MG63 (cell line): ENCODE measurements at regions not wholly inside any gene's neighbourhood (a gene's known extent, or its start where the extent isn't known, plus 50 kb on each side); places are given as distances from the start of the nearest gene placed in this dataset.

Experiments
- DNase-seq: peaks from one replicate; pipeline ENCODE4 v3.0.0-alpha.2; 2020
- H3K27me3 ChIP-seq: fragments of 250-450 bp; sonication (Bioruptor Pico); 2 replicates; pipeline ENCODE4 v1.5.1; 2020; ENCODE audit warnings: mild to moderate bottlenecking, moderate library complexity
- H3K36me3 ChIP-seq: fragments of 250-450 bp; sonication (Bioruptor Pico); 2 replicates; pipeline ENCODE4 v1.5.1; 2020; ENCODE audit warnings: mild to moderate bottlenecking, moderate library complexity
- H3K4me3 ChIP-seq: fragments of 250-450 bp; sonication (Bioruptor Pico); 2 replicates; pipeline ENCODE4 v1.5.1; 2020; ENCODE audit warnings: mild to moderate bottlenecking, moderate library complexity
- H3K9me3 ChIP-seq: fragments of 250-450 bp; sonication (Bioruptor Pico); 2 replicates; pipeline ENCODE4 v1.5.1; 2020; ENCODE audit warnings: mild to moderate bottlenecking, moderate library complexity

- Histone ChIP-seq H3K27me3 (no peaks in the 10 kb centered on the region), H3K9me3 (no peaks in the 10 kb centered on the region), H3K4me3 (no peak overlapping the region), H3K36me3 (no peaks in the 10 kb centered on the region)
- no peak for DNase-seq
Observed at GRCh38 chr17:6244796-6245195, 174.6 kb downstream of the WSCD1 start.

- Histone ChIP-seq H3K9me3 (no peaks in the 10 kb centered on the region), H3K36me3 (no peaks in the 10 kb centered on the region), H3K4me3 (no peak overlapping the region), H3K27me3 (no peaks in the 10 kb centered on the region)
- DNase-seq, result no peak
Observed at GRCh38 chr17:6244253-6244652, 174.1 kb downstream of the WSCD1 start.

- Histone ChIP-seq H3K9me3 (no peaks in the 10 kb centered on the region), H3K4me3 (no peak overlapping the region), H3K36me3 (no peaks in the 10 kb centered on the region), H3K27me3 (no peaks in the 10 kb centered on the region)
- DNase-seq, result no peak
Observed at GRCh38 chr17:6243186-6243585, 173.0 kb downstream of the WSCD1 start.

- H3K36me3 ChIP-seq, result no peaks in the 10 kb centered on the region
- H3K4me3 ChIP-seq, result no peak overlapping the region
- no peak for DNase-seq
- H3K9me3 ChIP-seq, result no peaks in the 10 kb centered on the region
- no peaks in the 10 kb centered on the region for H3K27me3 ChIP-seq
Observed at GRCh38 chr17:6241996-6242395, 171.8 kb downstream of the WSCD1 start.

GRCh38 chr17:6241381-6241780 is 171.2 kb downstream of the WSCD1 start:
- Histone ChIP-seq H3K27me3 (no peaks in the 10 kb centered on the region), H3K4me3 (no peak overlapping the region), H3K36me3 (no peaks in the 10 kb centered on the region), H3K9me3 (no peaks in the 10 kb centered on the region)
- no peak for DNase-seq

GRCh38 chr17:6240601-6241000 is 170.4 kb downstream of the WSCD1 start:
- H3K36me3 ChIP-seq, result no peaks in the 10 kb centered on the region

GRCh38 chr17:6240001-6240400 is 169.8 kb downstream of the WSCD1 start:
- H3K9me3 ChIP-seq, result no peaks in the 10 kb centered on the region
- no peaks in the 10 kb centered on the region for H3K36me3 ChIP-seq
- no peak for DNase-seq
- H3K4me3 ChIP-seq, result no peak overlapping the region
- H3K27me3 ChIP-seq, result no peaks in the 10 kb centered on the region

More at GRCh38 chr17:6240601-6241000, 170.4 kb downstream of the WSCD1 start:
- Histone ChIP-seq H3K9me3 (no peaks in the 10 kb centered on the region), H3K4me3 (no peak overlapping the region), H3K27me3 (no peaks in the 10 kb centered on the region)
- no peak for DNase-seq

GRCh38 chr17:6239241-6239798 is 169.1 kb downstream of the WSCD1 start:
- no peak overlapping the region for H3K4me3 ChIP-seq
- H3K36me3 ChIP-seq, result no peaks in the 10 kb centered on the region
- no peaks in the 10 kb centered on the region for H3K9me3 ChIP-seq
- peak; percentile 33 for DNase-seq
- H3K27me3 ChIP-seq, result no peaks in the 10 kb centered on the region

GRCh38 chr17:6233856-6234255 is 163.7 kb downstream of the WSCD1 start:
- Histone ChIP-seq H3K4me3 (no peak overlapping the region), H3K27me3 (no peaks in the 10 kb centered on the region), H3K36me3 (no peaks in the 10 kb centered on the region), H3K9me3 (no peaks in the 10 kb centered on the region)
- no peak for DNase-seq

- Histone ChIP-seq H3K27me3 (no peaks in the 10 kb centered on the region), H3K4me3 (no peak overlapping the region), H3K9me3 (no peaks in the 10 kb centered on the region), H3K36me3 (no peaks in the 10 kb centered on the region)
- DNase-seq, result no peak
Observed at GRCh38 chr17:6233339-6233738, 163.2 kb downstream of the WSCD1 start.

GRCh38 chr17:6232732-6233101 is 162.5 kb downstream of the WSCD1 start:
- no peak overlapping the region for H3K4me3 ChIP-seq
- DNase-seq, result no peak
- no peaks in the 10 kb centered on the region for H3K27me3 ChIP-seq
- no peaks in the 10 kb centered on the region for H3K9me3 ChIP-seq
- H3K36me3 ChIP-seq, result no peaks in the 10 kb centered on the region

- Histone ChIP-seq H3K9me3 (no peaks in the 10 kb centered on the region), H3K36me3 (no peaks in the 10 kb centered on the region), H3K4me3 (no peak overlapping the region), H3K27me3 (no peaks in the 10 kb centered on the region)
- peak; percentile 48 for DNase-seq
Observed at GRCh38 chr17:6231886-6232731, 161.9 kb downstream of the WSCD1 start.

- no peaks in the 10 kb centered on the region for H3K36me3 ChIP-seq
Observed at GRCh38 chr17:6231465-6231864, 161.3 kb downstream of the WSCD1 start.

GRCh38 chr17:6218333-6218732 is 148.2 kb downstream of the WSCD1 start:
- no peak for DNase-seq
- H3K27me3 ChIP-seq, result no peaks in the 10 kb centered on the region; the same call in 1 of the 2 replicates
- H3K9me3 ChIP-seq, result no peaks in the 10 kb centered on the region
- H3K4me3 ChIP-seq, result no peak overlapping the region
- H3K36me3 ChIP-seq, result no peaks in the 10 kb centered on the region

More at GRCh38 chr17:6231465-6231864, 161.3 kb downstream of the WSCD1 start:
- H3K9me3 ChIP-seq, result no peaks in the 10 kb centered on the region
- no peaks in the 10 kb centered on the region for H3K27me3 ChIP-seq
- no peak for DNase-seq
- H3K4me3 ChIP-seq, result no peak overlapping the region

- Histone ChIP-seq H3K4me3 (no peak overlapping the region), H3K36me3 (no peaks in the 10 kb centered on the region), H3K27me3 (no peaks in the 10 kb centered on the region; the same call in 1 of the 2 replicates), H3K9me3 (no peaks in the 10 kb centered on the region)
- no peak for DNase-seq
Observed at GRCh38 chr17:6215071-6216035, 145.2 kb downstream of the WSCD1 start.

GRCh38 chr17:6213859-6214258 is 143.7 kb downstream of the WSCD1 start:
- Histone ChIP-seq H3K27me3 (no peaks in the 10 kb centered on the region; the same call in 1 of the 2 replicates), H3K4me3 (no peak overlapping the region), H3K36me3 (no peaks in the 10 kb centered on the region), H3K9me3 (no peaks in the 10 kb centered on the region)
- DNase-seq, result no peak

GRCh38 chr17:6212766-6213165 is 142.6 kb downstream of the WSCD1 start:
- Histone ChIP-seq H3K36me3 (no peaks in the 10 kb centered on the region), H3K27me3 (no peaks in the 10 kb centered on the region; the same call in 1 of the 2 replicates)
- no peak for DNase-seq

More at GRCh38 chr17:6212766-6213165, 142.6 kb downstream of the WSCD1 start:
- Histone ChIP-seq H3K4me3 (no peak overlapping the region), H3K9me3 (no peaks in the 10 kb centered on the region)
